Activated CD8-positive, alpha-beta T cell treated with anti-CD3 and anti-CD28 coated beads for 36 hours (primary cell): ENCODE measurements at regions not wholly inside any gene's neighbourhood (a gene's known extent, or its start where the extent isn't known, plus 50 kb on each side); places are given as distances from the start of the nearest gene placed in this dataset.

ENCODE experiments used
- ATAC-seq: fragments of 200-7000 bp; cut with Tn5 transposase; one replicate; pipeline ENCODE4 v1.10.0; 2021; ENCODE audit warnings: mild to moderate bottlenecking, moderate library complexity
- CTCF ChIA-PET: fragments of 350-600 bp; sonication (Branson Sonifier 250); formaldehyde crosslinking; loops from one replicate; lab custom pipeline; 2021; ENCODE audit warnings: antibody characterized with exemption; lab: Charles Lee
- POLR2A ChIA-PET: fragments of 350-600 bp; sonication (Branson Sonifier 250); formaldehyde crosslinking; loops from one replicate; lab custom pipeline; 2021; ENCODE audit warnings: antibody characterized with exemption; lab: Charles Lee
- DNase-seq: peaks from one replicate; pipeline ENCODE4 v3.0.0-alpha.2; 2020
- H3K27ac Mint-ChIP-seq: one replicate; pipeline ENCODE4 v1.8.0; 2021; ENCODE audit warnings: mild to moderate bottlenecking, mixed read lengths
- H3K27me3 Mint-ChIP-seq: one replicate; pipeline ENCODE4 v1.8.0; 2021; ENCODE audit warnings: mixed read lengths
- H3K36me3 Mint-ChIP-seq: one replicate; pipeline ENCODE4 v1.8.0; 2021; ENCODE audit warnings: low read depth, mixed read lengths
- H3K4me1 Mint-ChIP-seq: one replicate; pipeline ENCODE4 v1.8.0; 2021; ENCODE audit warnings: low read depth, mixed read lengths
- H3K4me3 Mint-ChIP-seq: one replicate; pipeline ENCODE4 v1.8.0; 2021; ENCODE audit warnings: mild to moderate bottlenecking, moderate library complexity, mixed read lengths
- H3K9me3 Mint-ChIP-seq: one replicate; pipeline ENCODE4 v1.8.0; 2021; ENCODE audit warnings: mixed read lengths
- CTCF ChIP-seq: fragments of 200-600 bp; IDR thresholded peaks from one replicate; pipeline ENCODE4 v1.8.0; 2022; ENCODE audit warnings: antibody characterized with exemption, mild to moderate bottlenecking
- intact Hi-C: fragments of 100-400 bp; cut with micrococcal nuclease; formaldehyde crosslinking; loops from one replicate; pipeline ENCODE4 v1.10.0; 2022

DNA sequence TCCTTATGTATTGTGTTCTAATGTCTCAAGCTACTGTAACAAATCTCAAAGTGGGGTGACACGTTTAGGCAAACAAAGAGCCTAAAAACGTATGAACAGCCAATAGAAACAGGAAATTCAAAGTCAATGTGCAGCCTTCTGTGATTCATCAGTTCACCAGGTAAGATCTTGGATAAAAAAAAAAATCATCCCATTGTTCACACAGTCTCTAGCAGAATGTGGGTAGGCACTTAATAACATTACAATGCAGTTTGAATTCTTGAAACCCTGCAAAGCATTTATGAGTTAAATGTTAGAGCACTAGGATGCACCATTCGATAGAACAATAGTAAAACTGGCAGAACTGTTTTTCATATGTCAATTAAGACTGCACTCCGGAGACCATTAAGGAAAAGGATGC, 88.2 kb upstream of the HDAC9 start:
- Mint-ChIP-seq H3K9me3 (no peaks in the 10 kb centered on the region), H3K4me3 (no peak overlapping the region), H3K4me1 (no peaks in the 10 kb centered on the region), H3K36me3 (no peaks in the 10 kb centered on the region), H3K27me3 (peaks cover 2% of the 10 kb centered on the region), H3K27ac (no peak overlapping the region)
- TF ChIP-seq CTCF: no peak
- POLR2A ChIA-PET: no interaction called here
- intact Hi-C loops: no loop called here
- DNase-seq (no peak), ATAC-seq (no peak)
- CTCF ChIA-PET: no interaction called here

GRCh38 chr7:18408461-18408860, 87.1 kb upstream of the HDAC9 start:
- H3K9me3 Mint-ChIP-seq: no peaks in the 10 kb centered on the region
- no peaks in the 10 kb centered on the region for H3K36me3 Mint-ChIP-seq
- DNase-seq: no peak
- TF ChIP-seq CTCF: no peak
- no peak for ATAC-seq
- no peak overlapping the region for H3K4me3 Mint-ChIP-seq
- H3K27ac Mint-ChIP-seq: no peak overlapping the region
- ChIA-PET POLR2A (no interaction called here), CTCF (no interaction called here)
- intact Hi-C loops: no loop called here
- no peaks in the 10 kb centered on the region for H3K4me1 Mint-ChIP-seq
- peaks cover 2% of the 10 kb centered on the region for H3K27me3 Mint-ChIP-seq

- Mint-ChIP-seq H3K4me3 (no peak overlapping the region), H3K4me1 (no peaks in the 10 kb centered on the region), H3K36me3 (no peaks in the 10 kb centered on the region), H3K27ac (no peak overlapping the region), H3K27me3 (peaks cover 2% of the 10 kb centered on the region), H3K9me3 (no peaks in the 10 kb centered on the region)
- ATAC-seq (no peak), DNase-seq (no peak)
- no peak for TF ChIP-seq CTCF
- CTCF ChIA-PET: no interaction called here
- POLR2A ChIA-PET: no interaction called here
- intact Hi-C loops: no loop called here
These were observed 86.7 kb upstream of the HDAC9 start for GRCh38 chr7:18408868-18409267.

DNA sequence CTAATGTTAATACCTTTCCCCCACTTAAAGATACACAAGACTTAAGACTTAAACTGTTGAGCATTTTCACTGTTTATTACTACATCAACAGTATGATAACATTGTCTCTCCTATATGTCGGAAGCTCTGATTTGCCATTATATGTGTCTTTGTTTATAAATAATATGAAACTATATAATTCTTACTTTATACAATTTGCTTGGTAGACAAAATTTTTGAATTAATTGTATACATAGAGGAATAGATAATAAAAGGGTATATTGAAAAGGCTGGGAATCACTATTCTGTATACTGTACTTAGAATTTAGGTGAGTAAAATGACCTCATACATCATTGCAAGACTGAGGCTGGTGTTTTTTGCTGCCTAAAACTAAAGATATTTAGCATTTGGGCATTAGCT, 82.1 kb upstream of the HDAC9 start:
- no peak for TF ChIP-seq CTCF
- no peaks in the 10 kb centered on the region for H3K27me3 Mint-ChIP-seq
- ChIA-PET CTCF (no interaction called here), POLR2A (no interaction called here)
- H3K4me1 Mint-ChIP-seq: no peaks in the 10 kb centered on the region
- intact Hi-C loops: no loop called here
- no peak overlapping the region for H3K4me3 Mint-ChIP-seq
- DNase-seq (no peak), ATAC-seq (no peak)
- H3K9me3 Mint-ChIP-seq: no peaks in the 10 kb centered on the region
- no peak overlapping the region for H3K27ac Mint-ChIP-seq
- H3K36me3 Mint-ChIP-seq: no peaks in the 10 kb centered on the region

DNA sequence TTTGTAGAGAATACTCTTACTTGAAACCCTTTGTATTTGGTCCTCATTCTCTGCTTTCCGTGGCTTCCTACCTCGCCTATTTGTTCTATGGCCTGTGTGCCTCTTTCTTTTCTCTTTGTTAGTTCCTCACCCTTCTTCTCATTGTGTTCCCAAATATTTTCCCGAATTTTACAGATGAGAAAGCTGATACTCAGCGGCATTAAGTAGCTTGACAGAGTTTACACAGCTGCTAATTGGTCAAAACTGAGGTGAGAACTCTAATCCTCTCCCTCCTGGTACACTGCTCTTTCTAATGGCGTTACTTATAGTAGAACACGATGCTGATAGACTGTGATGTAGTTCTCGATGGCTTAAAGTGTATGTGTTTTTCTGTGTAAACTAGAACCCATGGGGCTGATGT, 80.7 kb upstream of the HDAC9 start:
- intact Hi-C loops: no loop called here
- CTCF ChIA-PET: no interaction called here
- Mint-ChIP-seq H3K4me3 (no peak overlapping the region), H3K36me3 (no peaks in the 10 kb centered on the region), H3K27ac (no peak overlapping the region), H3K9me3 (no peaks in the 10 kb centered on the region), H3K27me3 (no peaks in the 10 kb centered on the region), H3K4me1 (no peaks in the 10 kb centered on the region)
- POLR2A ChIA-PET: no interaction called here
- ATAC-seq (no peak), DNase-seq (no peak)
- no peak for TF ChIP-seq CTCF
